Germinal center (tissue), 1 donor: ENCODE measurements at regions not wholly inside any gene's neighbourhood (a gene's known extent, or its start where the extent isn't known, plus 50 kb on each side); places are given as distances from the start of the nearest gene placed in this dataset.
"Not testable (repeated sequence)": the region's sequence is repeated elsewhere in the genome, so short reads cannot be mapped to it uniquely, and the experiment has no call there.

ENCODE experiments used
- DNase-seq: peaks from one replicate; pipeline ENCODE4 v3.0.0; 2012; ENCODE audit warnings: mixed read lengths, low spot score

DNA sequence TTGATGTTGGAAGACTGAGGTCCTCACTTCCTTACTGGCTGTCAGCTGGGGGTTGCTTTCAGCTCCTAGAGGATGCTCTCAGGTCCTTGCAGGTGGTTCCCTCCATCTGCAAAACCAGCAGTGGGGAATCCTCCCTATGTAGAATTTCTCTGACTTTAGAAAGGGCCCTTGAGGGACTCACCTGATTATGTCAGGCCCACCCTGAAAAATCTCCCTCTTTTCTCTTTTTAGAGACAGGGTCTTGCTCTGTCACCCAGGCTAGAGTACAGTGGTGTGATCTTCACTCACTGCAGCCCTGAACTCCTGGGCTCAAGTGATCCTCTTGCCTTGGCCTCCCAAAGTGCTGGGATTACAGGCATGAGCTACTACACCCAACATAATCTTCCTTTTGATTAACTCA, 102.9 kb upstream of the MCHR2 start:
- DNase-seq: no peak

DNA sequence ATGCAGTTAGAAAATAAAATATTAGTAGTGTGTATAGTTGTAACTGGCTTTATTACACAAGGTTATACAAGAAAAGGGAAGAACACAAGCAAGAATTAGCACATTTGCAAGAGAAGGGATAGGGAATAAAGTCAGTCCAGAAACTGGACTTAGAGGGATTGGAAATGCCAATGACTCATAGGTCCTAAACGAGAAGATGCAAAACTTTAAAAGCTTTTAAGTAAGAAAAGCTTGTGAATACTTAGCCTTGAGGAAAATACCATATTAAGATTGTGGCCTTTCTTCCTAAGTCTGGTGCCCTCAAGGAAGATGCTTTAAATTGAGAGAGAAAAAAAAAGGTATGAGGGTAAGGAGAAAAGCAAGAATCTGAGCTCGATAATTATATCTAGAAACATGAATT, 102.3 kb upstream of the MCHR2 start:
- no peak for DNase-seq

DNA sequence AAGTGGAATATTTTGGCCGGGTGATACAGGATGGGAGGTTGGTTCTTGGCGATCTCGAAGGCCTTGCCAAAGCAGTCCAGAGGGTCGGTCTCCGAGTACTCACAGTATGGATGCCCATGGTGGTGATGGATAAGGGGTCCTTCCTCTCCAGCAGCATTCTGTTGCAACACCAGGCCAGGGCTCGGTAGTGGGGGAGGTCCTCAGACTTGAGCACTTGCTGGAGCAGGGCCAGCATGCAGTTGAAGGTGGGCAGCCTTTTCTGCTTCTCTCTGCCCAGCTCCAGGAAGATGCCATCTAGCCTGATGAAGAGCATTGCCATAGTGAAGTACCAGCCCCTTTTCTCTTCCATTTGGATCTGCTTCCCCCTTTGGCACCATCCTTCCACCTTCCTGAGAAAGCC, 99.4 kb upstream of the MCHR2 start:
- DNase-seq: no peak

- no peak for DNase-seq
These were observed 94.0 kb upstream of the MCHR2 start for GRCh38 chr6:100088009-100088408.

- no peak for DNase-seq
These were observed 91.0 kb upstream of the MCHR2 start for GRCh38 chr6:100084991-100085364.

- no peak for DNase-seq
These were observed 90.4 kb upstream of the MCHR2 start for GRCh38 chr6:100084316-100084990.

- no peak for DNase-seq
These were observed 84.5 kb upstream of the MCHR2 start for GRCh38 chr6:100078509-100078908.

GRCh38 chr6:100065348-100065747, 71.3 kb upstream of the MCHR2 start:
- DNase-seq: no peak

GRCh38 chr6:100062621-100063020, 68.6 kb upstream of the MCHR2 start:
- no peak for DNase-seq

- no peak for DNase-seq
These were observed 63.9 kb upstream of the MCHR2 start for GRCh38 chr6:100057941-100058340.

DNA sequence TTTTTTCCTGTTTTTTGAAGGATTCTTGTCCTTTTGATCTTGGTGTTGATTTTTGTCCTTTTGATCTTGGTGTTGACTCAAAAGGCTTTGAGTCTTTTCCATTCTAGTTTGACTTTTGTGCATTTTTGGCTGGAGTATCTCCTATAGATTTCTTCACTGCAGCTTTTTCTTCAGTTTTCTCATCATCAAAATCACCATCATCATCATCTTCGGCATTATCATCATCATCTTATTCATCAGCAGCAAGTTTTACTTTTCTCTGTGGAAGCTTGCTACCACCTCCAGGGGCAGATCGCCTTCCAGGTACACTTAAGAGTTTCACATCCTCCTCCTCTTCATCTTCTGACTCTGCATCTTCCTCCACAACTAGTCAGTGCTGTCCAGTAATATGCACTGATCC, 56.5 kb upstream of the MCHR2 start:
- DNase-seq: no peak

GRCh38 chr6:100043961-100044360, 49.9 kb upstream of the MCHR2 start:
- not testable (repeated sequence) for DNase-seq
